Testis (tissue), 2 donors: ENCODE measurements at regions not wholly inside any gene's neighbourhood (a gene's known extent, or its start where the extent isn't known, plus 50 kb on each side); places are given as distances from the start of the nearest gene placed in this dataset.

Experiments used
- DNase-seq: peaks from one replicate; pipeline ENCODE4 v3.0.0-alpha.2; 2019
- H3K27ac ChIP-seq, 2 donors: fragments of 200-600 bp; sonication (generic); one replicate each; pipeline ENCODE4 v1.5.1; 2019
- H3K27me3 ChIP-seq: fragments of 200-600 bp; sonication (generic); one replicate; pipeline ENCODE4 v1.5.1; 2019
- H3K36me3 ChIP-seq: fragments of 200-600 bp; sonication (generic); one replicate; pipeline ENCODE4 v1.5.1; 2017; ENCODE audit warnings: low read depth; ENCODE audit errors: missing control alignments
- H3K4me1 ChIP-seq: fragments of 200-600 bp; sonication (generic); one replicate; pipeline ENCODE4 v1.5.1; 2019
- H3K4me3 ChIP-seq, 2 donors: fragments of 200-600 bp; sonication (generic); one replicate each; pipeline ENCODE4 v1.5.1; 2017 to 2019
- H3K9me3 ChIP-seq: fragments of 200-600 bp; sonication (generic); one replicate; pipeline ENCODE4 v1.5.1; 2017
- POLR2A ChIP-seq: fragments of 450-650 bp; IDR thresholded peaks from one replicate; pipeline ENCODE4 v1.6.1; 2017; ENCODE audit warnings: antibody characterized with exemption, mild to moderate bottlenecking, moderate library complexity
- WGBS, 2 donors: methylation state at CpG; one replicate each; pipeline ENCODE4 v1.1.5; 2018; 5-methylcytosine and 5-hydroxymethylcytosine counted together
- intact Hi-C: fragments of 100-400 bp; cut with DNase I; formaldehyde crosslinking; loops from one replicate; pipeline ENCODE4 v1.15.1; 2023; ENCODE audit warnings: low total_unique reads
- TF ChIP-seq, protein P1 (sequence below), 3 experiments: fragments of 450-650 bp in 2 of 3; fragments of 200-600 bp in 1 of 3; sonication (generic) in 1 of 3; IDR thresholded peaks; one replicate each; pipeline ENCODE4 v1.5.1; 2016 to 2019; ENCODE audit warnings: antibody characterized with exemption in 3 of 3, mild to moderate bottlenecking in 2 of 3, moderate library complexity in 1 of 3

DNA sequence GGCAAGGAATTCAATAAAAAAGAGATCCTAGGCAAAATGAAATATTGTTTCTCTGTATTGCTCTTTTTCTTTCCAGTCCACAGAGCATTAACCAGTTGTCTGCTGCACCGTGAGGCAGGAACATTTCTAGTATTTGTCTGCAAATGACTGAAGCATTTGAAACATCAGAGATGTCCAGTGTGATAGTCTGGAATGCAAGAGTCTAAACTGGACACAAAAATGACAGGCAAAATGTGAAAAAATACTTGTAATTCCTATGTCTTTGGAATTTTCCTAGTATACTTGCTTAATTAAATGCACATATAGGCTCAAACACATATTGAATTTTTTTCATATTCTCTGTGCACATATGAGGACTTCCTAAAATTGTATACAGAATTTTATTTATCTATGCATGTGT, 120.5 kb upstream of the SPATS2L start:
- WGBS, 2 donors: 61 to 67% methylated on average over 1 of the region's 1 CpG
- no peak for DNase-seq
- Histone ChIP-seq H3K4me1 (no peaks in the 10 kb centered on the region), H3K27ac (no peak overlapping the region), H3K27me3 (no peaks in the 10 kb centered on the region), H3K9me3 (no peaks in the 10 kb centered on the region), H3K4me3 (no peak overlapping the region), H3K36me3 (no peaks in the 10 kb centered on the region)
- no peak for TF ChIP-seq POLR2A
- TF ChIP-seq, protein P1, sequence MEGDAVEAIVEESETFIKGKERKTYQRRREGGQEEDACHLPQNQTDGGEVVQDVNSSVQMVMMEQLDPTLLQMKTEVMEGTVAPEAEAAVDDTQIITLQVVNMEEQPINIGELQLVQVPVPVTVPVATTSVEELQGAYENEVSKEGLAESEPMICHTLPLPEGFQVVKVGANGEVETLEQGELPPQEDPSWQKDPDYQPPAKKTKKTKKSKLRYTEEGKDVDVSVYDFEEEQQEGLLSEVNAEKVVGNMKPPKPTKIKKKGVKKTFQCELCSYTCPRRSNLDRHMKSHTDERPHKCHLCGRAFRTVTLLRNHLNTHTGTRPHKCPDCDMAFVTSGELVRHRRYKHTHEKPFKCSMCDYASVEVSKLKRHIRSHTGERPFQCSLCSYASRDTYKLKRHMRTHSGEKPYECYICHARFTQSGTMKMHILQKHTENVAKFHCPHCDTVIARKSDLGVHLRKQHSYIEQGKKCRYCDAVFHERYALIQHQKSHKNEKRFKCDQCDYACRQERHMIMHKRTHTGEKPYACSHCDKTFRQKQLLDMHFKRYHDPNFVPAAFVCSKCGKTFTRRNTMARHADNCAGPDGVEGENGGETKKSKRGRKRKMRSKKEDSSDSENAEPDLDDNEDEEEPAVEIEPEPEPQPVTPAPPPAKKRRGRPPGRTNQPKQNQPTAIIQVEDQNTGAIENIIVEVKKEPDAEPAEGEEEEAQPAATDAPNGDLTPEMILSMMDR (IDR thresholded peaks at IDR 0.05): no peak
- intact Hi-C loops: no loop called here

DNA sequence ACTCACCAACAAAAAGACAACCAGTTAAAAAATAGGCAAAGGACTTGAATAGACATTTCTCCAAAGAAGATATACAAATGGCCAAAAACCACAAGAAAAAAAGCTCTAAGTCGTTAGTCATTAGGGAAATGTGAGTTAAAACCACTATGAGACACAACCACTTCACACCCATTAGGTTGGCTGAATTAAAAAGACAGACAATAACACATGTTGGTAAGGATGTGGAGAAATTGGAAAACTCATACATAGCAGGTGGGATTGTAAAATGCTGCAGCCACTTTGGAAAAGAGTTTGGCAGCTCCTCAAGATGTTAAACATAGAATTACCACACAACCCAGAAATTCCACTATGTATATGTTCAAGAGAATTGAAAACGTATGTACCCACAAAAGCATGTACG, 117.6 kb upstream of the SPATS2L start:
- no peaks in the 10 kb centered on the region for H3K4me1 ChIP-seq
- no peaks in the 10 kb centered on the region for H3K36me3 ChIP-seq
- H3K4me3 ChIP-seq: no peak overlapping the region
- DNase-seq: no peak
- no peaks in the 10 kb centered on the region for H3K27me3 ChIP-seq
- no peaks in the 10 kb centered on the region for H3K9me3 ChIP-seq
- intact Hi-C loops: no loop called here
- no peak overlapping the region for H3K27ac ChIP-seq
- TF ChIP-seq, protein P1 (IDR thresholded peaks at IDR 0.05): no peak
- TF ChIP-seq POLR2A: no peak
- 87 to 88% methylated on average over 3 of the region's 3 CpGs for WGBS, 2 donors

DNA sequence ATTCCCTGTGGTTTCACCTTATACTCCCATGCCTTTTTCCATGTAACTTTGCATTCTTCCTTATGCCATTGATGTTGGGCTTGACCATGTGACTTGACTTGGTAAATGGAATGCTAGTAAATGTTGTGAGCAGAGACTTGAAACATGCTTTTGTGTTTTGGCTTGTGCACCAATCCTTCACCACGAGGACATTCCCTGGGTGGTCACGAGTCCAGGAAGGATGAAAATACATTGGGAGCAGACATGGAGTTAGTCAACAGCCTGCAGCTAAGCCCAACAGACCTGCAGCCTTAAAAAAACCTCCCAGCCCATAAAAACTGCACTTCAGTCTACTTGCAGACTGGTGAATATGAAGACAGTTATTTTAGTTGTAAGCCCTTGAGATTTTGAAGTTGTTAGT, 116.5 kb upstream of the SPATS2L start:
- no peaks in the 10 kb centered on the region for H3K27me3 ChIP-seq
- 53 to 70% methylated on average over 2 of the region's 2 CpGs for WGBS, 2 donors
- no peaks in the 10 kb centered on the region for H3K36me3 ChIP-seq
- H3K4me1 ChIP-seq: no peaks in the 10 kb centered on the region
- no peak overlapping the region for H3K27ac ChIP-seq
- no peak for TF ChIP-seq POLR2A
- TF ChIP-seq, protein P1 (IDR thresholded peaks at IDR 0.05): no peak
- intact Hi-C loops: no loop called here
- no peaks in the 10 kb centered on the region for H3K9me3 ChIP-seq
- H3K4me3 ChIP-seq: no peak overlapping the region
- no peak for DNase-seq

DNA sequence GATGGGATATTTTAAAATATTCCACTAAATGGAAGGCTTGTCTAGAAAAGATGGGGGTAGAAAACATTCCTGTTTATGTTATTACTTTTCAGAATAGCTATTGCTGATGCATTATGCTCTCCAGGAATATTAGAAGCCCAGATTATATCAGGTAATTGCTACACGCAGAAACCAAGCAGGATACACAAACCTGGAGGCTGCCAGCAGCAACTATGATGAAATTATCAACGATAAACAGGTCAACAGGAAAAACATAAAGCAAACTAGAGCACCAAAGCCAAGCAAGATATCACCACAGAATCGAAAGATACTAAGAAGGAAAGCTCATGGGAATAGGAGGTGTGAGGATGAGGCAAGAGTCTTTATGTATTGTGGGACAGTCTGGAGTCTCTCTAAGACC, 113.2 kb upstream of the SPATS2L start:
- intact Hi-C loops: no loop called here
- Histone ChIP-seq H3K4me3 (no peak overlapping the region), H3K9me3 (no peaks in the 10 kb centered on the region), H3K36me3 (no peaks in the 10 kb centered on the region), H3K4me1 (no peaks in the 10 kb centered on the region), H3K27me3 (no peaks in the 10 kb centered on the region), H3K27ac (no peak overlapping the region)
- WGBS, 2 donors: 88 to 90% methylated on average over 3 of the region's 3 CpGs
- TF ChIP-seq, protein P1 (IDR thresholded peaks at IDR 0.05): no peak
- TF ChIP-seq POLR2A: no peak
- no peak for DNase-seq

DNA sequence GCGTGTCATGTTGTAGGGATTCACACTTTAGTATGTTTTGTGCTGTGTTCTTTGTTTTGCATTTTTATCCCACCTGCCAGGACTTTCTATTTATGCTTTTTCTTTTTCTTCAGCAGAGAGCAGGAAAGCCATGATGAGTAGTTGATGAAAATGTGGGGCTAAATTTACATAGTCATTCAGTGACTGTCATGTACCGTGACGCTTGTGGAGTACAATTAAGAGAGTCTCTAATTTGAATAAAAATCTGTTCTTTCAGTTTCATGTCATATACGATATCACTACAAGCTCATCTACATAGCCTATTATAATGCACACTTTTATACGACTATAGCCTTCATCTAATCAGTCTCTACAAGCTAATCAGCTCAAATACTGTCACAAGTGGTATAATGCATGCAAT, 112.7 kb upstream of the SPATS2L start:
- intact Hi-C loops: no loop called here
- DNase-seq: no peak
- Histone ChIP-seq H3K36me3 (no peaks in the 10 kb centered on the region), H3K27me3 (no peaks in the 10 kb centered on the region), H3K4me1 (no peaks in the 10 kb centered on the region), H3K27ac (no peak overlapping the region), H3K9me3 (no peaks in the 10 kb centered on the region), H3K4me3 (no peak overlapping the region)
- no peak for TF ChIP-seq POLR2A
- TF ChIP-seq, protein P1 (IDR thresholded peaks at IDR 0.05): no peak
- WGBS, 2 donors: 88 to 91% methylated on average over 5 of the region's 5 CpGs
